CD4-positive, alpha-beta T cell treated with Interleukin-17A for 1 hour (primary cell): ENCODE measurements at regions not wholly inside any gene's neighbourhood (a gene's known extent, or its start where the extent isn't known, plus 50 kb on each side); places are given as distances from the start of the nearest gene placed in this dataset.
A peak's percentile ranks its signal among the peaks of the same experiment; 100 is the strongest.

ENCODE experiments used
- DNase-seq: peaks from one replicate; pipeline ENCODE4 v3.0.0-alpha.2; 2020

- DNase-seq = no peak
These were observed 200.1 kb downstream of the NDFIP2 start for GRCh38 chr13:79681069-79681468.

DNA sequence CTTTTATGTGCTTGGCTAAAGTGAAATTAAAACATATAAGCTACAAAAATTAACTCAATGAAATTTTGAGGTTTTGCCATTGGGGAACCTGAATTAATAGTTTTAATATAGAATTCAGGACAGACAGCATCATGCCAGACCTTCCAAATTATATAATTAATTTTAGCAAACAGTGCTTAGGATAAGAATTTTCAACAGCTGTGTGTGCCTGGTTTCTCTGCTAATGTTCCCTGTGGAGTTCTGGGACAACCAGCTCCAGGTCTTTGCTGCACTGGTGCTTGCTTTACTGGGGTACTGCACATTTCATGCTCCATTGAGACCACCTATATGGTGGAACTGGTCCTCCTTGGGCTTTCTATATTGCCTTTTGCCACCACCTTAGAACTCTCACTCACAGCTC lies 199.5 kb downstream of the NDFIP2 start:
- no peak for DNase-seq

DNA sequence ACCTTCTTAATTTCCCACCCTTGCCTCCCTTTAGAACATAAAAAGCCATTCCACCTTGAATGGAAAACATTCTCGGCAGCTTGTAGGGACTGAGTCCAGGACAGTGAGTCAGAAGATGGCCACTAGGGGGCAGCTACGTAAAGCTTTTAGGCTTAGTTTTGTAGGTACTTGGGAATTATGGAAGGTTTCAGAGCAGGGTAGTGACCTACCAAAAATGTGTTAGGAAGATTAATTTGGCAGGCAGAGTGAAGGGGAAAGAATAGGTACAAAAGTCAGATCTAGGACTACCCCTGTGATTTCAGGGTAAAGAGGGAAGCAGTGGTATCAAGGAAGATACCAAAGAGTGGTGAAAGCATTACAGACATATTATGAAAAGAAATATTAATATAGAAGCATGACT lies 198.4 kb downstream of the NDFIP2 start:
- DNase-seq = peak; percentile 14

- DNase-seq = no peak
These were observed 197.1 kb downstream of the NDFIP2 start for GRCh38 chr13:79678100-79678499.

DNA sequence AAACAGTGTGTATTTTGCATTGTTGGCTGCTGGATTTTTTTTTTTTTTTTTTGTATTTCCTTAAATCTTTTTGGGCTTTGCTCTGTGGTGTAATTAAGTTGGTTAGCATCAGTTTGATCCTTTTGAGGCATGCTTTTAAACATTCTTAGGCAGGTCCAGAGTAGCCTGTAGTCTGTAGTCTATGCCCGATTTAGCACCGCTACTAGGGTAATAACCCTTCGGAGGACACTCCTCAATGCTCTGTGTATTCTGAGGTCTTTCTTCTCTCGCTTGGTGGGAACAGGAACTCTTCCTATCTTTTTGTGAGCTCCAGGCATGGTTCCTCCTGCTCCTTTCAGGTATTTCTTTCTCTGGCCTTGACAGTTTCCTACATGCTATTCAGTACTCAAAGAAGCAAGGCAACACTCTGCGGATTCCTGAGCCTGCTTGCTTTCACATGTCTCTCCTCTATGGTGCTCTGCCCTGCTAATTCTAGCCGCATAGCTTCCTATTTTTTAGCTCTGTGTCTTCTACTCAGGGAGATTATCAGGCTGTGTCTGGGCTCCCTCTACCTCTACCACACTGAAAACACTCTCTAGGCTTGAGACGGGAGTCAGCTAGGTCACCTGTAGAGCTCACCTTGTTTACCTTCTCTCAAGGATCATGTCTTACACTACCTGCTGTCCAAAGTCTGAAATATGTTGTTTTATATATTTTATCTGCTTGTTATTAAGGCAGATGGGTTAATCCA lies 195.1 kb downstream of the NDFIP2 start:
- no peak for DNase-seq

- no peak for DNase-seq
These were observed 194.0 kb downstream of the NDFIP2 start for GRCh38 chr13:79674765-79675515.

GRCh38 chr13:79673993-79674377 lies 193.0 kb downstream of the NDFIP2 start:
- no peak for DNase-seq

- DNase-seq = no peak
These were observed 192.5 kb downstream of the NDFIP2 start for GRCh38 chr13:79673310-79673992.

DNA sequence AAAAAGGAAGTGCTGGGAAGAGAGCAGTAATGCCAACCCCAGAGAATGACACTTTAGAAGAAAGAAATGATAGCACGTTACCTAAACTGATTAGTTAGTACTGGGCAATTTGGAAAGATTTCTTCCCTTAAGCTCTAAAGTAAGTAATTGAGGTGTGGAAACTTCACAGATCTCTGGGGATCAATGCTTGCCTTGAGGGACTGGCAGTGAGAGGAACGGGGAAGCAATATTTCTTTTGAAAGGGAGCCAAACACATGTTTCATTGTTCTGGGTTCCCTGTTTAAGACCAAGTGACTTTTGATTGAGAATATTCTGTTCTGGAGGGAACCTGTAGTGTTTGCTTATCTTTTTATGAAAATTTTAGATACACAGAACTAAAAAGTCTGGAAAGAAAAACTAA lies 190.5 kb downstream of the NDFIP2 start:
- DNase-seq = no peak

DNA sequence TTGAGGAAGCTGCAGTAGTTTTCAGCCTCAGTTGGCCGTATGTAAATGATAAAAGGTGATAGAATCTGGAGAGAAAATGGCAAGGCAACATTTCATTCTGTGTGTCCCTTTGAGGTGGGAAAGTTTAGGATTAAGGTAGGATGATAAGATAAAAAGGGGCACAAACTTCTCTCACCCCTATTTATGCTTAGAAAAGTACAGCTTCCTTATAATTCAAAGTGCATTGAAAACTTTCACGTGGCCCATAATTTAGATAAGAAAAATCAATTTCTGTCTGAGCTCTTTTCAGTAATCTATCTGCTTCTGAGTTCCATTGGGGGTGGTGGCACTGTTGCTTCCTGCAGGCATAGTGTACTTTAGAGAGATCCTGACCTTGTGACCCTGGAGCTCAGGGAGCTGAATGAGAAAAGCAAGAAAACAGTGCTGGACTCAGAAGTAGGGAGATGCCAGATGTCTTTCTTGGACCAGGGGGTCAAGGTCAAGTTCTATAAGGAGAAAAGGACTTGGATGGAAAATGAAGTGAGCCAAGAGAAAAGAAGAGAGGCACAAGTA lies 187.3 kb downstream of the NDFIP2 start:
- DNase-seq = no peak

GRCh38 chr13:79667771-79668170 lies 186.8 kb downstream of the NDFIP2 start:
- no peak for DNase-seq

- DNase-seq = no peak
These were observed 183.2 kb downstream of the NDFIP2 start for GRCh38 chr13:79663977-79664636.

DNA sequence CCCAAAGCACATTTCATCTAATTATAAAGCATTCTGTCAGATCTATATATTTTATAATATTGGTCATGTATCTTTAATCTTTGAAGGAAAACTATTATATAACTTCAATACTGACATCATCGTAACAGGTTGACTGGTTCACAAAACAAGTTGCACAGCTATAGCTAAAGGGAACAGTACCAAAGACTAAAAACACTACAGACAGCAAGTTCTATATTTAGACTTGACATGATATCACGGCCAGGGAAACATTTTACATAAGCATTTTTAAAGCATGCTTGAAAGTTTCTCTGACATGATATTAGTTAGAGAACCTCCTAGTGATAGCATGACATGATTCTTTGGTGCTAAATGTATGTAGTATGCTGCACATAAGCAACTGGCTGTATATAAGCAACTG lies 182.5 kb downstream of the NDFIP2 start:
- DNase-seq = no peak

DNA sequence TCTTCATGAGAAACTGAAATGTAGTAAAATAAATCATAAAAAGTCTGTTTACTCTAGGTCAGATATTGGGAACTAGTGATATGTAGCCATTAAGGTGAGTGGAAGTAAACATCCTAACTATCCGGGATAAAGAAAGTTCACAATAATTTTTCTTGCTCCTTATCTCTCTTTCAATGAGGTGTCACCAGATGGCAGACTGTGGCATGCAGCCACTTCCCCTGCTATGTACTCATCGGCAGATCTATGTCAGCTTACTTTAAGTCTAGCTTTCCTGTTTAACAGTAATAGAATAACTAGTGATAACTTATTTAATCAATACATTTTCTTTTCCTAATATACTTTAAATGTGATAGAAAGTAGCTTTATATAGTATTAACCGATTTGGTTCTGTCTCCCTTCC lies 181.9 kb downstream of the NDFIP2 start:
- DNase-seq = no peak

DNA sequence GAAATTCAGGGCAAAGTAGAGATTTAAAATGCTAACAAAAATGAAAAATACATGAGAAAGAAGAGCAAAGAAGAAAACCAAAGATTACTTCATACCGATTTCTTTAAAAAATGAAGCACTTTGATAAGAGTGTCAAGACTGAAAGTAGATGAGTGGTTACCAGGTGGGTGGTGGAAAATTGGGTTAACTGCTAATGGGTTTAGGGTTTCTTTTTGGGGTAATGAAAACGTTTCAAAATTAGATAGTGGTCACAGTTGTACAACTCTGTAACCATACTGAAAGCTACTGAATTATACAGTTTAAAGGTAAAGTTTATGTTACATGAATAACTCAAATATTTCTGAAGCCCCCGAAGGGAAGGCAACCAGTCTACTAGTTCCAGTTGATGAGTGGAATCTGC lies 179.4 kb downstream of the NDFIP2 start:
- DNase-seq = no peak

GRCh38 chr13:79659121-79659521 lies 178.2 kb downstream of the NDFIP2 start:
- DNase-seq = no peak

GRCh38 chr13:79658333-79658975 lies 177.5 kb downstream of the NDFIP2 start:
- DNase-seq = no peak

GRCh38 chr13:79655509-79655908 lies 174.6 kb downstream of the NDFIP2 start:
- DNase-seq = no peak

- DNase-seq = no peak
These were observed 173.6 kb downstream of the NDFIP2 start for GRCh38 chr13:79654520-79654919.

DNA sequence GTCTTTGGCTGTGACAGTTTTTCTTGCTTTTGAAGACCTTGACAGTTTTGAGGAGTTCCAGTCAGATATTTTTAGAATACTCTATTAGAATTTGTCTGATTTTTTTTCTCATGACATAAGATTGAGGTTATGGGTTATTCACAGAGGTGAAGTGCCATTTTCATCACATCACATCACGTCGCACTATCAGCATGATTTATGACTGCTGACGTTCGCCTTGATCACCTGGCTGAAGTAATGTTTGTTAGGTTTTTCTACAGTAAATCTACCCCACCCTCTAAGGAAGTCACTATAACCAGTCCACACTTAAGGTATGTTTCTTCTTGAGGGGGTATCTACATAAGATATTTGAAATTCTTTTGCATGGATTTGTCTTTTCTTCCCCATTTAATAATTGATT lies 169.7 kb downstream of the NDFIP2 start:
- no peak for DNase-seq

- DNase-seq = no peak
These were observed 167.2 kb downstream of the NDFIP2 start for GRCh38 chr13:79648191-79648590.

- no peak for DNase-seq
These were observed 166.6 kb downstream of the NDFIP2 start for GRCh38 chr13:79647533-79647932.

DNA sequence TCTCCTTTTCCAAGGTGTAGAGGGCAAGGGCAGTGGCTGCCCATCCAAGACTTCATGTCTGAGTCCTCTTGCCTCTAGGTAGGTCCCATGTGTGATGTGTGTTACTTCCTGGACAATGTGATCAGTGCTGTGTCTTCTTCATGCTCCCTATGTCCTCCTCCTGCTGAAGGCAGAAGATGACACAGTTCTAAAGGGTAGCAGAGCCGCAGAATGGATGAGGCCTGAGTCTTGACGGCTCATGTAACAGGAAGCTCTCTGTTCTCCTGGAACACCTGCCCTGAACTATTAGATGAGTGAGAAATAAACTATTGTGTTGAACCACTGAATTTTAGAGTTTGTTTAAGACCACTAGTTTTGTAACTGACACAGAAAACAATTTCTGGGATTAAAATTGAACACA lies 165.9 kb downstream of the NDFIP2 start:
- DNase-seq = no peak
